ENCODE measurements at regions not wholly inside any gene's neighbourhood (a gene's known extent, or its start where the extent isn't known, plus 50 kb on each side); places are given as distances from the start of the nearest gene placed in this dataset.
"Not testable (repeated sequence)": the region's sequence is repeated elsewhere in the genome, so short reads cannot be mapped to it uniquely, and the experiment has no call there.

GRCh38 chr17:51439395-51440229 lies 179.3 kb downstream of the UTP18 start:
- DNase-seq: peak; percentile 94

GRCh38 chr17:51441431-51441830 lies 181.1 kb downstream of the UTP18 start:
- DNase-seq: no peak

- peak; percentile 29 for DNase-seq
Observed at GRCh38 chr17:51442088-51442865, 181.9 kb downstream of the UTP18 start.

GRCh38 chr17:51443646-51444045 lies 183.3 kb downstream of the UTP18 start:
- no peak for DNase-seq

GRCh38 chr17:51445946-51446345 lies 185.6 kb downstream of the UTP18 start:
- DNase-seq: peak; percentile 48

- no peak for DNase-seq
Observed at GRCh38 chr17:51454456-51454978, 194.2 kb downstream of the UTP18 start.

GRCh38 chr17:51455211-51455610 lies 194.9 kb downstream of the UTP18 start:
- DNase-seq: no peak

GRCh38 chr17:51455931-51456330 lies 195.6 kb downstream of the UTP18 start:
- DNase-seq: no peak

- no peak for DNase-seq
Observed at GRCh38 chr17:51456942-51457341, 196.6 kb downstream of the UTP18 start.

- DNase-seq: peak; percentile 94
Observed at GRCh38 chr17:51461578-51462004, 201.2 kb downstream of the UTP18 start.

- DNase-seq: peak; percentile 26
Observed at GRCh38 chr17:51463353-51463752, 203.0 kb downstream of the UTP18 start.

GRCh38 chr17:51467336-51467735 lies 207.0 kb downstream of the UTP18 start:
- no peak for DNase-seq

GRCh38 chr17:51472670-51473205 lies 212.4 kb downstream of the UTP18 start:
- no peak for DNase-seq

- no peak for DNase-seq
Observed at GRCh38 chr17:51474764-51475163, 214.4 kb downstream of the UTP18 start.

- DNase-seq: no peak
Observed at GRCh38 chr17:51475730-51476129, 215.4 kb downstream of the UTP18 start.

- DNase-seq: peak; percentile 73
Observed at GRCh38 chr17:51479303-51479702, 219.0 kb downstream of the UTP18 start.

- no peak for DNase-seq
Observed at GRCh38 chr17:51481370-51481769, 221.0 kb downstream of the UTP18 start.

- not testable (repeated sequence) for DNase-seq
Observed at GRCh38 chr17:51482248-51482647, 221.9 kb downstream of the UTP18 start.

GRCh38 chr17:51486091-51486490 lies 225.7 kb downstream of the UTP18 start:
- no peak for DNase-seq

GRCh38 chr17:51486885-51487520 lies 226.7 kb downstream of the UTP18 start:
- DNase-seq: no peak

GRCh38 chr17:51487947-51488346 lies 227.6 kb downstream of the UTP18 start:
- peak; percentile 76 for DNase-seq

- DNase-seq: no peak
Observed at GRCh38 chr17:51491416-51491815, 231.1 kb downstream of the UTP18 start.

- DNase-seq: no peak
Observed at GRCh38 chr17:51493206-51493605, 232.9 kb downstream of the UTP18 start.
